WTC11 (cell line): ENCODE measurements at regions not wholly inside any gene's neighbourhood (a gene's known extent, or its start where the extent isn't known, plus 50 kb on each side); places are given as distances from the start of the nearest gene placed in this dataset.

Experiments used
- ATAC-seq: fragments of 200-7000 bp; cut with Tn5 transposase; 2 replicates; pipeline ENCODE4 v1.10.0; 2021; ENCODE audit warnings: mild to moderate bottlenecking, moderate library complexity
- CTCF ChIA-PET: fragments of 300-600 bp; sonication (Branson Sonifier 250); formaldehyde crosslinking; loops from one replicate; lab custom pipeline; 2021; ENCODE audit warnings: antibody characterized with exemption; lab: Charles Lee
- POLR2A ChIA-PET: fragments of 350-600 bp; sonication (Branson Sonifier 250); formaldehyde crosslinking; loops from one replicate; lab custom pipeline; 2021; ENCODE audit warnings: antibody characterized with exemption; lab: Charles Lee
- DNase-seq: peaks from one replicate; pipeline ENCODE4 v3.0.0; 2021; ENCODE audit warnings: low spot score
- H3K27ac Mint-ChIP-seq: 2 replicates; pipeline ENCODE4 v1.8.0; 2021; ENCODE audit warnings: mixed read lengths
- H3K27me3 Mint-ChIP-seq: 2 replicates; pipeline ENCODE4 v1.8.0; 2021; ENCODE audit warnings: low read depth, mild to moderate bottlenecking, moderate library complexity, mixed read lengths
- H3K36me3 Mint-ChIP-seq: 2 replicates; pipeline ENCODE4 v1.8.0; 2021; ENCODE audit warnings: mixed read lengths
- H3K4me1 Mint-ChIP-seq: 2 replicates; pipeline ENCODE4 v1.8.0; 2022; ENCODE audit warnings: mixed read lengths
- H3K4me3 Mint-ChIP-seq: 2 replicates; pipeline ENCODE4 v1.8.0; 2021; ENCODE audit warnings: mild to moderate bottlenecking, moderate library complexity, mixed read lengths
- H3K9me3 Mint-ChIP-seq: 2 replicates; pipeline ENCODE4 v1.8.0; 2021; ENCODE audit warnings: mixed read lengths
- ESRRA ChIP-seq: sonication (generic); formaldehyde crosslinking; IDR thresholded peaks from 2 replicates; pipeline ENCODE4 v1.8.1; 2022; ENCODE audit warnings: mild to moderate bottlenecking, missing genetic modification reagents, borderline replicate concordance
- ETV6 ChIP-seq: sonication (generic); formaldehyde crosslinking; IDR thresholded peaks from 2 replicates; pipeline ENCODE4 v1.8.1; 2022; ENCODE audit warnings: mild to moderate bottlenecking, missing genetic modification reagents
- FOXP1 ChIP-seq: sonication (generic); formaldehyde crosslinking; IDR thresholded peaks from 2 replicates; pipeline ENCODE4 v1.8.0; 2022; ENCODE audit warnings: missing genetic modification reagents, mild to moderate bottlenecking, moderate library complexity, borderline replicate concordance
- GRHL2 ChIP-seq: fragments of 250-450 bp; sonication (Bioruptor Pico); IDR thresholded peaks from 2 replicates; pipeline ENCODE4 v1.8.0; 2022; ENCODE audit warnings: mild to moderate bottlenecking, moderate library complexity; ENCODE audit not compliant: insufficient replicate concordance, severe bottlenecking
- GTF2I ChIP-seq: fragments of 250-450 bp; sonication (Bioruptor Pico); conservative IDR thresholded peaks from 2 replicates; pipeline ENCODE4 v1.4.0; 2021; ENCODE audit warnings: mild to moderate bottlenecking
- MYBL2 ChIP-seq: sonication (generic); formaldehyde crosslinking; IDR thresholded peaks from 2 replicates; pipeline ENCODE4 v1.8.1; 2023; ENCODE audit warnings: mild to moderate bottlenecking, moderate library complexity, missing genetic modification reagents
- OVOL2 ChIP-seq: fragments of 250-450 bp; sonication (Bioruptor Pico); IDR thresholded peaks from 2 replicates; pipeline ENCODE4 v1.9.0; 2021; ENCODE audit warnings: mild to moderate bottlenecking, borderline replicate concordance
- RELA ChIP-seq: sonication (generic); formaldehyde crosslinking; IDR thresholded peaks from 2 replicates; pipeline ENCODE4 v1.8.1; 2022; ENCODE audit warnings: missing genetic modification reagents, mild to moderate bottlenecking, borderline replicate concordance
- SMAD3 ChIP-seq: sonication (generic); formaldehyde crosslinking; IDR thresholded peaks from 2 replicates; pipeline ENCODE4 v1.8.0; 2022; ENCODE audit warnings: missing genetic modification reagents, mild to moderate bottlenecking, borderline replicate concordance
- SOX15 ChIP-seq: fragments of 250-450 bp; sonication (Bioruptor Pico); IDR thresholded peaks from 2 replicates; pipeline ENCODE4 v1.9.0; 2021; ENCODE audit warnings: mild to moderate bottlenecking
- TEAD4 ChIP-seq: sonication (generic); formaldehyde crosslinking; IDR thresholded peaks from 2 replicates; pipeline ENCODE4 v1.8.0; 2022; ENCODE audit warnings: mild to moderate bottlenecking, missing genetic modification reagents
- TP53 ChIP-seq: sonication (generic); formaldehyde crosslinking; IDR thresholded peaks from 2 replicates; pipeline ENCODE4 v1.8.1; 2023; ENCODE audit warnings: mild to moderate bottlenecking, missing genetic modification reagents
- ZNF138 ChIP-seq: sonication (generic); formaldehyde crosslinking; conservative IDR thresholded peaks from 2 replicates; pipeline ENCODE4 v1.8.1; 2022; ENCODE audit warnings: mild to moderate bottlenecking, moderate library complexity, missing genetic modification reagents
- ZNF219 ChIP-seq: sonication (generic); formaldehyde crosslinking; IDR thresholded peaks from 2 replicates; pipeline ENCODE4 v1.8.0; 2023; ENCODE audit warnings: missing genetic modification reagents, mild to moderate bottlenecking, borderline replicate concordance
- TF ChIP-seq, protein P1 (sequence below): sonication (generic); formaldehyde crosslinking; IDR thresholded peaks from 2 replicates; pipeline ENCODE4 v1.8.1; 2022; ENCODE audit warnings: mild to moderate bottlenecking, missing genetic modification reagents, moderate library complexity, borderline replicate concordance
- TF ChIP-seq, protein P2 (sequence below): sonication (generic); formaldehyde crosslinking; IDR thresholded peaks from 2 replicates; pipeline ENCODE4 v1.8.1; 2023; ENCODE audit warnings: mild to moderate bottlenecking, missing genetic modification reagents, moderate library complexity
- TF ChIP-seq, protein P3 (sequence below): sonication (generic); formaldehyde crosslinking; IDR thresholded peaks from 2 replicates; pipeline ENCODE4 v1.8.1; 2022; ENCODE audit warnings: low read depth, mild to moderate bottlenecking, moderate library complexity, missing genetic modification reagents, borderline replicate concordance
- TF ChIP-seq, protein P4 (sequence below): fragments of 250-450 bp; sonication (Bioruptor Pico); IDR thresholded peaks from 2 replicates; pipeline ENCODE4 v1.9.0; 2021; ENCODE audit warnings: mild to moderate bottlenecking
- TF ChIP-seq, protein P5 (sequence below): fragments of 250-450 bp; sonication (Bioruptor Pico); IDR thresholded peaks from 2 replicates; pipeline ENCODE4 v1.9.0; 2021; ENCODE audit warnings: mild to moderate bottlenecking
- TF ChIP-seq, protein P6 (sequence below): fragments of 200-600 bp; IDR thresholded peaks from 2 replicates; pipeline ENCODE4 v1.8.0; 2022; ENCODE audit warnings: antibody characterized with exemption

DNA sequence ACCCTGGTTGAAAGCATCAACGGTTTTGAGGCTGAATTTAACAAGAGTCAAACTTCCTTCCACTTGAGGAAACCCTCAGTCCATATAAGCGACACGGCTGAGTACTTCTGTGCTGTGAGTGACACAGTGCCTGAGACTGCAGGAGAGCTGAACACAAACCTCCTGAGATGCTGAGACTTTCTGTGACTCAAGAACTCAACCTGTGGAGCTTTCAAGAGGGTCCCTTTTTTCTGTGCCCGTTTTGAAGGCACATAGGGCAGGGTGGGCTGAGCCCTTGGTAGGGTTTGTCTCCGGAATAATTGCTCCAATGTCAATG is 305.3 kb upstream of the OR4E1 start:
- peaks cover 30% of the 10 kb centered on the region for H3K27me3 Mint-ChIP-seq
- ChIA-PET CTCF (interaction anchor here (0.6 to 3.8 kb wide), 38 partner anchors 10 to 547 kb away, joined by 3 to 123 read pairs (median 8); no protein-coding TSS in a partner anchor), POLR2A (interaction anchor here (0.5 kb wide), 1 partner anchor 22 kb away, joined by 3 read pairs; no protein-coding TSS in a partner anchor)
- DNase-seq (no peak), ATAC-seq (no peak)
- no peaks in the 10 kb centered on the region for H3K4me1 Mint-ChIP-seq
- no peak overlapping the region for H3K27ac Mint-ChIP-seq
- TF ChIP-seq, protein P1, sequence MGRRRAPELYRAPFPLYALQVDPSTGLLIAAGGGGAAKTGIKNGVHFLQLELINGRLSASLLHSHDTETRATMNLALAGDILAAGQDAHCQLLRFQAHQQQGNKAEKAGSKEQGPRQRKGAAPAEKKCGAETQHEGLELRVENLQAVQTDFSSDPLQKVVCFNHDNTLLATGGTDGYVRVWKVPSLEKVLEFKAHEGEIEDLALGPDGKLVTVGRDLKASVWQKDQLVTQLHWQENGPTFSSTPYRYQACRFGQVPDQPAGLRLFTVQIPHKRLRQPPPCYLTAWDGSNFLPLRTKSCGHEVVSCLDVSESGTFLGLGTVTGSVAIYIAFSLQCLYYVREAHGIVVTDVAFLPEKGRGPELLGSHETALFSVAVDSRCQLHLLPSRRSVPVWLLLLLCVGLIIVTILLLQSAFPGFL (CRISPR knock-in tag): no peak
- TF ChIP-seq ZNF138 (CRISPR knock-in tag): no peak
- no peak for TF ChIP-seq RELA (CRISPR knock-in tag)
- no peak for TF ChIP-seq SMAD3 (CRISPR knock-in tag)
- TF ChIP-seq, protein P2, sequence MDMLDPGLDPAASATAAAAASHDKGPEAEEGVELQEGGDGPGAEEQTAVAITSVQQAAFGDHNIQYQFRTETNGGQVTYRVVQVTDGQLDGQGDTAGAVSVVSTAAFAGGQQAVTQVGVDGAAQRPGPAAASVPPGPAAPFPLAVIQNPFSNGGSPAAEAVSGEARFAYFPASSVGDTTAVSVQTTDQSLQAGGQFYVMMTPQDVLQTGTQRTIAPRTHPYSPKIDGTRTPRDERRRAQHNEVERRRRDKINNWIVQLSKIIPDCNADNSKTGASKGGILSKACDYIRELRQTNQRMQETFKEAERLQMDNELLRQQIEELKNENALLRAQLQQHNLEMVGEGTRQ (CRISPR knock-in tag): no peak
- TF ChIP-seq, protein P3, sequence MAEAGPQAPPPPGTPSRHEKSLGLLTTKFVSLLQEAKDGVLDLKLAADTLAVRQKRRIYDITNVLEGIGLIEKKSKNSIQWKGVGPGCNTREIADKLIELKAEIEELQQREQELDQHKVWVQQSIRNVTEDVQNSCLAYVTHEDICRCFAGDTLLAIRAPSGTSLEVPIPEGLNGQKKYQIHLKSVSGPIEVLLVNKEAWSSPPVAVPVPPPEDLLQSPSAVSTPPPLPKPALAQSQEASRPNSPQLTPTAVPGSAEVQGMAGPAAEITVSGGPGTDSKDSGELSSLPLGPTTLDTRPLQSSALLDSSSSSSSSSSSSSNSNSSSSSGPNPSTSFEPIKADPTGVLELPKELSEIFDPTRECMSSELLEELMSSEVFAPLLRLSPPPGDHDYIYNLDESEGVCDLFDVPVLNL (CRISPR knock-in tag): no peak
- TF ChIP-seq, protein P4, sequence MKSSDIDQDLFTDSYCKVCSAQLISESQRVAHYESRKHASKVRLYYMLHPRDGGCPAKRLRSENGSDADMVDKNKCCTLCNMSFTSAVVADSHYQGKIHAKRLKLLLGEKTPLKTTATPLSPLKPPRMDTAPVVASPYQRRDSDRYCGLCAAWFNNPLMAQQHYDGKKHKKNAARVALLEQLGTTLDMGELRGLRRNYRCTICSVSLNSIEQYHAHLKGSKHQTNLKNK (CRISPR knock-in tag): no peak
- no peak for TF ChIP-seq ETV6 (CRISPR knock-in tag)
- no peak for TF ChIP-seq MYBL2
- no peak for TF ChIP-seq TP53
- no peak for TF ChIP-seq GRHL2 (CRISPR knock-in tag)
- no peak for TF ChIP-seq ESRRA (CRISPR knock-in tag)
- TF ChIP-seq ZNF219 (CRISPR knock-in tag): no peak
- TF ChIP-seq TEAD4 (CRISPR knock-in tag): no peak
- TF ChIP-seq, protein P5, sequence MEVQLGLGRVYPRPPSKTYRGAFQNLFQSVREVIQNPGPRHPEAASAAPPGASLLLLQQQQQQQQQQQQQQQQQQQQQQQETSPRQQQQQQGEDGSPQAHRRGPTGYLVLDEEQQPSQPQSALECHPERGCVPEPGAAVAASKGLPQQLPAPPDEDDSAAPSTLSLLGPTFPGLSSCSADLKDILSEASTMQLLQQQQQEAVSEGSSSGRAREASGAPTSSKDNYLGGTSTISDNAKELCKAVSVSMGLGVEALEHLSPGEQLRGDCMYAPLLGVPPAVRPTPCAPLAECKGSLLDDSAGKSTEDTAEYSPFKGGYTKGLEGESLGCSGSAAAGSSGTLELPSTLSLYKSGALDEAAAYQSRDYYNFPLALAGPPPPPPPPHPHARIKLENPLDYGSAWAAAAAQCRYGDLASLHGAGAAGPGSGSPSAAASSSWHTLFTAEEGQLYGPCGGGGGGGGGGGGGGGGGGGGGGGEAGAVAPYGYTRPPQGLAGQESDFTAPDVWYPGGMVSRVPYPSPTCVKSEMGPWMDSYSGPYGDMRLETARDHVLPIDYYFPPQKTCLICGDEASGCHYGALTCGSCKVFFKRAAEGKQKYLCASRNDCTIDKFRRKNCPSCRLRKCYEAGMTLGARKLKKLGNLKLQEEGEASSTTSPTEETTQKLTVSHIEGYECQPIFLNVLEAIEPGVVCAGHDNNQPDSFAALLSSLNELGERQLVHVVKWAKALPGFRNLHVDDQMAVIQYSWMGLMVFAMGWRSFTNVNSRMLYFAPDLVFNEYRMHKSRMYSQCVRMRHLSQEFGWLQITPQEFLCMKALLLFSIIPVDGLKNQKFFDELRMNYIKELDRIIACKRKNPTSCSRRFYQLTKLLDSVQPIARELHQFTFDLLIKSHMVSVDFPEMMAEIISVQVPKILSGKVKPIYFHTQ (CRISPR knock-in tag): no peak
- no peak for TF ChIP-seq SOX15 (CRISPR knock-in tag)
- no peak for TF ChIP-seq GTF2I (CRISPR knock-in tag)
- TF ChIP-seq, protein P6, sequence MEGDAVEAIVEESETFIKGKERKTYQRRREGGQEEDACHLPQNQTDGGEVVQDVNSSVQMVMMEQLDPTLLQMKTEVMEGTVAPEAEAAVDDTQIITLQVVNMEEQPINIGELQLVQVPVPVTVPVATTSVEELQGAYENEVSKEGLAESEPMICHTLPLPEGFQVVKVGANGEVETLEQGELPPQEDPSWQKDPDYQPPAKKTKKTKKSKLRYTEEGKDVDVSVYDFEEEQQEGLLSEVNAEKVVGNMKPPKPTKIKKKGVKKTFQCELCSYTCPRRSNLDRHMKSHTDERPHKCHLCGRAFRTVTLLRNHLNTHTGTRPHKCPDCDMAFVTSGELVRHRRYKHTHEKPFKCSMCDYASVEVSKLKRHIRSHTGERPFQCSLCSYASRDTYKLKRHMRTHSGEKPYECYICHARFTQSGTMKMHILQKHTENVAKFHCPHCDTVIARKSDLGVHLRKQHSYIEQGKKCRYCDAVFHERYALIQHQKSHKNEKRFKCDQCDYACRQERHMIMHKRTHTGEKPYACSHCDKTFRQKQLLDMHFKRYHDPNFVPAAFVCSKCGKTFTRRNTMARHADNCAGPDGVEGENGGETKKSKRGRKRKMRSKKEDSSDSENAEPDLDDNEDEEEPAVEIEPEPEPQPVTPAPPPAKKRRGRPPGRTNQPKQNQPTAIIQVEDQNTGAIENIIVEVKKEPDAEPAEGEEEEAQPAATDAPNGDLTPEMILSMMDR: no peak
- TF ChIP-seq OVOL2 (CRISPR knock-in tag): no peak
- no peak for TF ChIP-seq FOXP1 (CRISPR knock-in tag)
- no peaks in the 10 kb centered on the region for H3K36me3 Mint-ChIP-seq
- H3K9me3 Mint-ChIP-seq: no peaks in the 10 kb centered on the region
- H3K4me3 Mint-ChIP-seq: no peak overlapping the region
